NOMO-1 (cell line): ENCODE measurements at regions not wholly inside any gene's neighbourhood (a gene's known extent, or its start where the extent isn't known, plus 50 kb on each side); places are given as distances from the start of the nearest gene placed in this dataset.

Experiments used
- DNase-seq, 2 experiments: peaks; one replicate each; lab custom pipeline; 2025; ENCODE audit not compliant: unreplicated experiment in 2 of 2; lab: John Stamatoyannopoulos, UW

DNA sequence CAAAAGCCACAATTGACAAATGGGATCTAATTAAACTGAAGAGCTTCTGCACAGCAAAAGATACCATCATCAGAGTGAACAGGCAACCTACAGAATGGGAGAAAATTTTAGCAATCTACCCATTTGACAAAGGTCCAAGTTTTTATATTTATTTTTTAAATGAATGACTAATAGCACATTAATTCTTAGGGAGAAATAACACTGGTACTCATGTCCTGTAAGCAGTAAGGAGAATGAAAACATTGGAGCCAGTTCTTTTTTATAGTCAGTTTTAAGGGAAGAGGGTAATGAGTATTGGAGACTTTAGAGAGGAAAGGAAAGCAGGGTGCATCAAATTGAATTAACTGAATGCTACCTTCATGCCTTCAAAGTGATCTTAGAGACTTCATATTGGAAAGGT is 404.7 kb upstream of the TGFBR2 start:
- no peak for DNase-seq

DNA sequence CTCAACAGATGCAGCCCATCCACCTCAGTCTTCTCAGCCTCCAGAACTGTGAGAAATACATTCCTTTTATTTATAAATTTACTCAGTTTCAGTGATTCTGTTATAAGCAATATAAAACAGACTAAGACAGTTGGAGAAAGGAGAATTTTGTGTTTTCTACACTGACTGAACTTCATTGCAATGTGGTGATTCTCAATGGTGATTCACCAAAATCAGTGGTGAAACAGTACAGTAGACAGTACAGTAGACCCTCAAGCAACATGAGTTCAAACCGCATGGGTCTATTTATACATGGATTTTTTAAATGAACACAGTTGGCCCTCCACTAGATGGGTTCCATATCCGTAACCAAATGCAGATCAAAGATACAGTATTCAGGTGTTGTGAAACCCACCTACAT is 403.1 kb upstream of the TGFBR2 start:
- DNase-seq: no peak

DNA sequence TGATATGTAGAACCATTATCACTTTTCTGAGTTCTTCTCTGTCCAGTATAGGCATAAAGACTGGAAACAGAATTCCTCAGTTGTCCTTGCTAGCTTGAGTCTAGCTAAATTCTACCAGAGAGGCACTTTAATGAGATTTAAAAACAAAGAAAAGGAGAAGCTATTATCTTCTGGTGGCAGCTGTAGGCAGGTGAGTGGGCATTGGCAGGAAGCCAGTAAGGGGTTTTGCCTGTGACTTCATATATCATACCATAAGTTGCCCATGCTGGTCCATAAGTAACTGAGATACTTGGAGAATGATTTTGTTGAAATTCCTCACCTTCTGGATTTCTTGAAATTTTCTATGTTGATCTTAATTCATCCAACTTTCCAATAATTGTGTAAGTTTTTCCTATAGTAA is 402.3 kb upstream of the TGFBR2 start:
- no peak for DNase-seq

DNA sequence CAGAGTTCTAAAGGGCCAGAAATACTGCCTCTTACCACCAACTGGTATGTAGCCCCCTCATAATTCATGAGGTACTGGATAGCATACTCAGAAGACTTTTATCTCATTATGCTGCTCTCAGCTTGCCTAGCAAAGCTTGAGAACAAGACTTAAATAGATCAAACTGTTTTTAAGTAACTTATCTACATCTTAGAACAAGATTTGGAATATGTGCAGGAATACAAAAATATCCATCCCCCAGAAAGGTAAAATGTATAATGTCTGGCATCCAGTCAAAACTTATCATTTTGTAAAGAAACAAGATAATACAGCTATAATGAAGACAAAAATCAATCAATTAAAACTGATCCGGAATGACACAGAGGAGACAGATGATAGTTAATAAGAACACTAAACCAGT is 400.4 kb upstream of the TGFBR2 start:
- DNase-seq: no peak

DNA sequence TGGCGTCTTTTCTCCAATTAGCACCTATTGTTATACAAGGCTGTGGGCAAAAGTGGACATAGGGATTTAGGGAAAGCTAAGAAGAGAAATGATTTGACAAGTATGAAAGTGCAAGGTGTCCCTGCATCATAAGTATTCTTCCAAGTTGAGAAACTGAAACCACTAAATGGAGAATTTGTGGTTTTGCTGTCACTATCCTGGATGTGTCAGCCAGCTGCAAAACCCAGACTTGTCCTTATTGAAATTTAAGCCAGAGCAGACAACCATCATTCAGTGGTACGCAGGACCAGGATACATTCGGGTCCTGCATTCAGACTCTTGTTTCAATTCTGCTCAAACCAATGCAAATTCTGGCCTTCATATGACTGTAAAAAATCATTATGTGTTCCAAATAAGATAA is 384.8 kb upstream of the TGFBR2 start:
- peak; percentile 41 to 90 for DNase-seq

DNA sequence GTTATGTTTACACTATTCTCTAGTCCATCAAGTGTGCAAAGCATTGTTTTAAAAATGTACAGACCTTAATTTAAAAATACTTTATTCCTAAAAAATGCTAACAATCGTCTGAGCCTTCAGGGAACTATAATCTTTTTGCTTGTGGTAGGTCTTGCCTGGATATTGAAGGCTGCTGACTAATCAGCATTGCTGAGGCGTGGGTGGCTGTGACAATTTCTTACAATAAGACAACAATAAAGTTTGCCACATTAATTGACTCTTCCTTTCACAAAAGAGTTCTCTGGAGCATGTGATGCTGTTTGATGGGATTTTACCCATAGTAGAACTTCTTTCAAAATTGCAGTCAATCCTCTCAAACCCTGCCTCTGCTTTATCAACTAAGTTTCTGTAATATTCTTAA is 384.0 kb upstream of the TGFBR2 start:
- no peak for DNase-seq

DNA sequence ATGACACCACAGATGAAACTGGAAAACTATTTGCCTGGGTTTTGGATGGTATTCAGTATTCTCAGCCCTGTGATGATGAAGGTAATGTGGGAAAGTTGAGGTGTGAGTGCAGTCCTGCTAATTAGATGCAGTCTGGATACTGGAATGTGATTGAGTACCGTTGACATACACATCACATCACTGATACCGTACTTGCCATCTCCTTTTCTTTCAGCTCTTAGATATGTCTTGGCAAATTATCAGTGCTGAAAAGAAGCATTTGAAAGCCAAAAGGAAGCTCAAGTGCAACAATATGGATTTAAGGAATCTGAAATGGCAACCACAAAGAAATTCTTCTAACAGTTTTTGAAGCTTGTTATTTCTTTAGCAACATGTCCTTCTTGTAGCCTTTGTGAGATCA is 381.4 kb upstream of the TGFBR2 start:
- no peak for DNase-seq

DNA sequence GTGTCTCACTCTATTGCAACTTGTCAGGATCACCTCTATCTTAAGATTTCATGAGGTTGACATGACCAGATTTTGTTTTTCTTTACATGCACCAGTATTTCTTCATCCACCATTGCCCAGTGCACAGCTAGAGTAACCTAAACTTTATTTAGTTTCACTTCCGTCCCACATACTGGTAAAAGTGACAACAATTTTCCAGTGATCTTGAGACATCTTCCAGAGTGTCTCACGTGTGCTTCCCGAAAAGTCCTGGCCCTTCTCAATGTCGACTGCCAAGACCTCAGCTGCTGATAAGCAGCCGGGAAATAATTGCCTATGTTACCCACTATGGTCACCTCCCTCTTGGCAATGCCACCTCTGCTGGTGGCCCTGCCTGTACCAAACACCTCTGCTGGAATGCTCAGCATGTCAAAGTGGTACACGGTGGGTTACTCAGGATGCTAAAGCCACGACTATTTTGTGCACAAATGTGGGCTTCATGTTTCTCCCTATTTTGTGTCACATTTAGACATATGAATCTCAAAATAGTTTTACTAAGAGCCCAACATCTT is 379.7 kb upstream of the TGFBR2 start:
- peak; percentile 42 to 85 for DNase-seq

DNA sequence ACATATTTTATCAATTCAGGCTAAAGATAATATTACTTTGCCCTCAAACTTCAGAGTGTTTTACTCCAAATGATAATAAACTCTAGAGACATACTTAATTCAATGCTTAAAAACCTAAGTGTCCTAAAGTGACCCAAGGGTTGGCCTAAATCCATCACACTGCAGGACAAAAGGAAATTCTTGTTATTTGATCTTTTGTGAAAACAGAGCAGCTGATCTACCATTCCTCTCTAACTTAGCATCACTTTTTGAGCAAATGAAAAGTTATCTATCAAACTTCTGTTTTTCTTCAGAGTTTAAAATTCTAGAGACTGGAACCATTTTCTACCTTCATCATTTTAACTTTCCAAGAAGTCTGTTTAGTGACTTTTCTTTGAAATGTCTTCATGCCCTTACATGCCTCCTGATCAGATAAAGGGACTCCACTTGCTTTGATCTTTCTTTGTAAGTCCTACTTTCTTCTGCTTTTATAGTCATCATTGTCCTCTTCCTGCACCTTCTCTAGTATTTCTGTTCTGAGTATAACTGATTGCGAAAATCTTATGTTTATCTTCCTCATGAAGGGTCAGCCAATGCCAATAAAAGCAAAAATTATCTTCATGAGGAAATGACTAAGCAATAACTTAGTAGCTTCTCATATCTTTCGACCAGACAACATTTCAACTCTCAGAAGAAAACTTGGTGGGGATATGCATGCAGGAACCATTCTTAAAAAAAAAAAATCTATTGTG is 378.7 kb upstream of the TGFBR2 start:
- peak; percentile 74 to 94 for DNase-seq

DNA sequence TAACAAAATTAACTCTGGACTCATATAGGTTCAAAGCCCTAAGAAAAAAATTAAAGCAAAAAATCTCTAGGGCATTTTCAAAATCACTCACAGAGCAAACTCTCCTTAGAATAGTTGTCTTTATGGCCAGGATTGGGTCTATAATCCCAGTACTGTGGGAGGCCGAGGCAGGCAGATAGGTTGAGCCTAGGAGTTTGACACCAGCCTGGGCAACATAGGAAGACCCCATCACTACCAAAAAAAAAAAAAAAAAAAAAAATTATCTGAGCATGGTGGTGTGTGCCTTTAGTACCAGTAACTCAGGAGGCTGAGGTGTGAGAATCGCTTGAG is 378.1 kb upstream of the TGFBR2 start:
- DNase-seq: no peak

DNA sequence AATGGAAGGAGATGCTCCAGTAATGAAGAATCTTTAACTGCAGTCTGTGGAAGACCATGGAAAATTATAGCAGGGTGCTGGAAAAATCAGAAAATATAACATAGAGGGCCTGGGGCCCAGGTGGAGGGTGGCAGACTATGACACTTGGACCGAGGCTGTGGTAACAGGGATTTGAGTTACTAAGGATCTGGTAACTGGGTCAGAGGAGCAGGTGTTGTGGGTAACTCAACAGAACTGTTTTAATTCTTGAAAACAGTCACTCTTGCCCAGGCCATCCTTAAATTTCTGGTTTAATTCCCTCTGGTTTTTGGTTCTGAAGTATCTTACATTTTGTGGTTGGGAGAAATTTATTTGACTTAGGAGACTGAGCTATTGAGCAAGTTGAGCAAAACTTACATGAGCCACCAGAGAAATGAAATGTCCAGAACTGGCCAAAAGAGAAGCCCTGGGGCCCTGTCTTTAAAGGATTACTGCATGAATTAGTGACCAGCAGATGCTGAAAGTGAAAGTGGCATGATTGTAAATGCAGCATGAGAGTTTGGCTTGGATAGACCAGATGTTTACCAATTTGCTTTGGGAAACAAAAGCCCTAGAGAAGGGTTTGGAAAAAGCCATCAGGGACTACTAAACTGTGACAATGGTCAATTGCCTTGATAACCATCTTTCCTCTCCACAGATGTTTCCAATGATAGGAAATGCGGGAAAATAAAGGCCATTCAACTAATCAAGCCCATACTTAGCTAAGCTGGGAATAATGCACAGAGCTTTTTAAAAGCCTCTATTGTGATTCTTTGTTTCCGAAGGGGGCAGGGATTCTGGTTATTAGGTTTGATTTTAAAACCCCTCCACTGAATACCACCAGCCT is 374.9 kb upstream of the TGFBR2 start:
- no peak for DNase-seq

DNA sequence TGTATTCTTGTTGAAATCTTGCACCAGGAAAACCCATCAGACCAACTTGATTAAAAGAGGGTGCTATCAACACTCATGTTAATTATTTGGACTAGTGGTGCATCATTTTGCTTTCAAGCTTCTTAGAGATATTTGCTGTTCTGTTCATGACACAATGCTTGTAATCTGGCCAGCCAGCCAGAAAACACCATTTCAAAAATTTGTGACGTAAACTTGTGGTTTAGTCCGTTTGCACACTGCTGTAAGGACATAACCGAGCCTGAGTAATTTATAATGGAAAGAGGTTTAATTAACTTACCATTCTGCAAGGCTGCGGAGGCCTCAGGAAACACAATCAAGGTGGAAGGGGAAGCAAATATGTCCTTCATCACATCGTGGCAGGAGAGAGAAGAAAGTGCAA is 374.3 kb upstream of the TGFBR2 start:
- DNase-seq: peak; percentile 50 to 68

DNA sequence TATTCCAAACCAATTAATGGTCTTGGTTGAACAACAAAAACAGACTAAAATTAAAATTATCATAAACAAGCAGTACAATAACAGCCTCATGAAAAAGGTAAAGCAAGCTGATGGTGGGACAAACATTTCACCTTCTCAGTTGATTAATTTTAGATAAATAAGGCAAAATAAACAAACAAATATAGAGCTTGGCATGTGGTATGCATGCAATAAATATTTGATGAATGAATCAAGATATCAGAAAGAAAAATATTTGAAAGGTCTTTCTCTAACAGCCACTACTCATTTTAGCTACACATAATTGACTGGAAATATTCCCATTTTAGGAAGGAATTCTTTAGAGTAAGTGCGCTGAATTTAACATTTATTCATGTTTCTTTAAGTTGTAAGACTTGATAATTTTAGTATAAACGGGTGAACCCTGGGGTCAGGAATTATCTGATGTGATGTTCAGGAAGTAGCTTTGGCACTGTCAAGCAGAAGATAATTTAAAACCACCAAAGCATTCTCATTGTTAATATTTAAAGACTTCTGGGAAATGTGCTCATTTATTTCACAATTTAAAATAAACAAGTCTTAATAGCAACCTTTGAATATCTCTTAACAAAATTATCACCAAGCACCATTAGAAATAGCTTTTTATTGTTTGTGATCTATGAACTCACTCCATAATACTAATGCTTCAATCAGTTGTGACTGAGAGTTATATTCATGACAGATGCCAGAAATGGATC is 372.3 kb upstream of the TGFBR2 start:
- DNase-seq: no peak

DNA sequence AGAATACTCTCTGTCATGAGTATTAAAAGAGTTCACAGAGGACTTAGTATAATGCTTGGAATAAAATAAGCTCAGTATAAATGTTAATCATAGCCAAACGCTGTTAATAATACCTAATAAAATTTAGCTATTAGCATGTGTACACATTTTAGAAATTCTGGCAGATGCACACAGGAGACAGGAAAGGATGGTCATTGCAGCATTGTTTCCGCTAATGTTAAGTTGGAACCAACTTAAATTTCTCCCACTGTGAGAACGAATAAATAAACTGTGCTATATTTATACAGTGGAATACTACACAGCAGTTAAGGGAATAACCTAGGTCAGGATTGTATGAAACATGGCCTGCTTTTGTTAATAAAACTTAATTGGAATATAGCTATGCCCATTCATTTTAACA is 370.4 kb upstream of the TGFBR2 start:
- no peak for DNase-seq

DNA sequence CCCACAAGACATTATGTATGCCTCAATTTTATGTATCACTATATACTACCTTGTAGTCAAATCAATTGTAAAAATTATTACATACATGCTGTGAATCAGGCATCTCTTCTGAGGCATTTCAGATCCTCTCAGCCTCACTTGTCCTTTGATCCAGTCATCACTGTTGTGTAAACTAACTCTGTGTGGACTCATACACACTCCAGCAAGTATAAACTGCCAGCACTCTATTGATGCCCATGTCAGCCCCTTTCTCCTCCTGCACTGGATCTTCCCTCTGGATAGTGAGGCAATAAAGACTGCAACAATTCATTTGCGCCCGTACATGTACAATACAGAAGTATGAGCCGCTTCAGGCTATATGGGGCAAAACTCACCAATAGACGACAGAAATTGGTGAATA is 364.7 kb upstream of the TGFBR2 start:
- no peak for DNase-seq

DNA sequence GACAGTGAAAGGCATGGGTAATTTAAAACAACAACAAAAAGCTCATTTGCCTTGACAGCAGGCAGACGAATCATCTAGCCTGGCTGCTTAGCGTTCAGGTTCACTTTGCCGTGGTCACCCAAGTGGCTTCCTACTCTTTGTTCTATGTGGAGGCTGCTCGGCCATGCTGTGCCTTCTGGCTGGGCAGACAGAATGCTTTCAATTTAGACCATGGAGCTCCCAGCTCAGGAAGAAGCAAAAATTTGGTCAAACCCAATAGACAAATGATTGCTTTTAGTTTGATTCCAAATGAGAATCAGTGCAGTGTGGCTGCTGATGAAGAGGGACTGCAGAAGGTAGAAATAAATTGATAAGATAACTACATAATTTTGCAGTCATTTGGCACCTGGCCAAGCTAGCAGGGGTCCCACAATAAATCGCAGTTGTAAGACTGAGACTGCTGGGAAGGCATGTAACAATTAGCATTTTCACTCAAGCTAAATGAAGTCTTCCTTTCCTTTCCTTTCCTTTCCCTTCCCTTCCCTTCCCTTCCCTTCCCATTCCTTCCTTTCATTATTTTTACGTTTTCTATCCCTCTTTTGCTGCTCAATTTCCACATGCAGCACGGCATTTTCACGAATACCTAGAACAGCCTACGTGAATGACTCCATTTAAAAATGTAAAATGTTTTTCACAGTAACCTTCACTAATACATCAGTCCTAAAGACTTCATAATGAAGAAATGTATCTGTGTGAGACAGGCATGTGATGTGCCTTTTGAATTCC is 360.4 kb upstream of the TGFBR2 start:
- no peak for DNase-seq

DNA sequence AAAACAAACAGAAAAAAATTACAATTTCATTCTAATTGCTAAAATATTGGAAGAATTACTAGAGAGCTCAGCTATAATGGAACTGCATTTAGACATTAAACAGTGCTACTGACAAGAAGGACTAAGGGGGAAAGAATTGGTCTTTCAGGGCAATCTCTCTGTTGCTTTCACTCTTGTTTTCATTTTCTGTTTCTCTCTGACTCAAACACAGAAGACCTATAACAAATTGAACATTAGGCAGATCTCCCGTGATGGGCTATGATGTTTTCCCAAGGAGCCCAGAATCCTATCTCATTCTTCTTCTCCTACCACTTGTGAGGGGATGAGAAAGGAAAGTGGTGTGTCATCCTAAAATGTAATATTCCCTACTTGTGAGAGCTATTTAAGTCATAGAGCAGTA is 358.0 kb upstream of the TGFBR2 start:
- DNase-seq: no peak

DNA sequence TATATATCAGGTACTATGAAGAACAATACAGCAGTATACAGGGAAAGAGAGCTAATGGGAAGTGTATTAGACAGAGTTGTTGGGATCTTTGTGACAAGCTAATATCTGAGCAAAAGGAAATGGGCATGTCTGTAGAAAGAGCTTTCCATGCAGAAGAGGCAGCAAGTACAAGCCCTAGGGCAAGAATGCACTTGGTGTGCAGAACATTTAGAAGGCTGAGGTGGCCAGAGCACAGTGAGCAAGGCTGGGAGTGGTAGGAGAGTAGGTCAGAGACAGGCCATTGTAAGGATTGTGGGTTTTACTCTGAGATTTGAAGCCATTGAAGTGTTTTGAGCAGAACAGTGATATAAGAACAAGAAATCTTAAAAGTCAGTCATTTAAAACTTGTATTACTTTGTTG is 353.9 kb upstream of the TGFBR2 start:
- DNase-seq: no peak

DNA sequence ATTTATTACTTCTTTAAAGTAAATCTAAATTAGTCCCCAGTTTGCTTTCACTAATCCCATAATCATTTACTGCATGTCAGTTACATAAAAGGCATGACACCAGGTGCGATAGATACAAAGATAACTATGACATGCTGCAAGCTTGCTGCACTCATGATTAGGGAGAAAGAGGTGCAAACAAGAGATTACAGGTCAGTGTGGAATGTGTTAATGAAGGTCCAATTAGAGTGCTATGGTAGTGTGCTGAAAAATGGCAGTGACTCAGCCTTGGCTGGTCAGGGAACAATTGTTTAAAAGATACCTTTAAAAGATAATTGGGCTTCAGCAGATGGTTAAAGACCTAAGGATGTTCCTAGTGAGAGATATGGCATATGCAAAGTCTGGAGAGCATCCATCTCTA is 352.6 kb upstream of the TGFBR2 start:
- no peak for DNase-seq

DNA sequence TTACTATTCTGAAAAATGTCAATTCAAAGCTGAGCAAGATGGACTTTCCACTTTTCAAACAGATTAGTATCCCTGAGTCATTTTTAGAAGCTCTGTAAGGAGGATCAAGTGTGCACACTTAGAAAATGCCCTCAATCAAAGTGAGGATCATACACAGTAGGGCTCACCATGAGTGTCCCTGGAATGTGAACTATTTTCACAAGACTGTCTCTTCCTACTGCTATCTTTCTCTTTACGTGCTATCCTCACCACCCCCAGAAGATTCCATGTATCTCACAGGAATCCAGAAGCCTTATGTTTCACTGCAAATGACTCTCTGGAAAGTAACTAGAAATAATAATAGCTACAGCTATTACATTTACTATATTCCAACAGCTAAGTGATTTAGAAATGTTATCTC is 349.9 kb upstream of the TGFBR2 start:
- DNase-seq: no peak
